Cardiac fibroblast (primary cell): ENCODE measurements at regions not wholly inside any gene's neighbourhood (a gene's known extent, or its start where the extent isn't known, plus 50 kb on each side); places are given as distances from the start of the nearest gene placed in this dataset.

ENCODE experiments used
- DNase-seq, 2 donors: peaks; one replicate each; pipeline versions ENCODE4 v3.0.0 to v3.0.0-alpha.2; 2010; ENCODE audit warnings: low read depth in 2 of 2
- H3K4me3 ChIP-seq, 2 donors: replicated peaks in 1 of 2; 1 replicate in 1 of 2; 2 replicates in 1 of 2; pipeline ENCODE4 v1.5.1; 2011; ENCODE audit warnings: low read depth in 2 of 2, low read length in 2 of 2, mild to moderate bottlenecking in 2 of 2, moderate library complexity in 1 of 2
- TF ChIP-seq, protein P1 (sequence below): IDR thresholded peaks from one replicate; pipeline ENCODE4 v1.5.1; 2011; ENCODE audit warnings: low read depth, mild to moderate bottlenecking, low read length, inconsistent platforms

DNA sequence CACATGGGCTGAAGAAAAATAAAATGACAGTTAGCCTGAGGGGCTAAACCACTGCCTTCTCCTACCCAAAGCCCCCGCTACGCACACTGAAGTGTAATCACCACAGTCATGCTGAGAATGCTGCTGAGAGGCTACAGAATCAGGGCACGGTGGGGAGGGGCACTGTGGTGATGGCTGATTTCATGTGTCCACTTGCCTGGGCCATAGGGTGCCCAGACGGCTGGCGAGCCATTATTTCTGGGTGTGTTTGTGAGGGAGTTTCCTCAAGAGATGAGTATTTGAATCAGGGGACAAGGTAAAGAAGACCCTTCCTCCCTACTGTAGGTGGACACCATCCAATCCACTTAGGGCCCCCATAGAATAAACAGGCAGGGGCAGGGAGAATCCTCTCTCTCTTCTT lies 1313.2 kb downstream of the TBC1D22A start:
- no peak for DNase-seq
- no peak overlapping the region for H3K4me3 ChIP-seq
- TF ChIP-seq, protein P1, sequence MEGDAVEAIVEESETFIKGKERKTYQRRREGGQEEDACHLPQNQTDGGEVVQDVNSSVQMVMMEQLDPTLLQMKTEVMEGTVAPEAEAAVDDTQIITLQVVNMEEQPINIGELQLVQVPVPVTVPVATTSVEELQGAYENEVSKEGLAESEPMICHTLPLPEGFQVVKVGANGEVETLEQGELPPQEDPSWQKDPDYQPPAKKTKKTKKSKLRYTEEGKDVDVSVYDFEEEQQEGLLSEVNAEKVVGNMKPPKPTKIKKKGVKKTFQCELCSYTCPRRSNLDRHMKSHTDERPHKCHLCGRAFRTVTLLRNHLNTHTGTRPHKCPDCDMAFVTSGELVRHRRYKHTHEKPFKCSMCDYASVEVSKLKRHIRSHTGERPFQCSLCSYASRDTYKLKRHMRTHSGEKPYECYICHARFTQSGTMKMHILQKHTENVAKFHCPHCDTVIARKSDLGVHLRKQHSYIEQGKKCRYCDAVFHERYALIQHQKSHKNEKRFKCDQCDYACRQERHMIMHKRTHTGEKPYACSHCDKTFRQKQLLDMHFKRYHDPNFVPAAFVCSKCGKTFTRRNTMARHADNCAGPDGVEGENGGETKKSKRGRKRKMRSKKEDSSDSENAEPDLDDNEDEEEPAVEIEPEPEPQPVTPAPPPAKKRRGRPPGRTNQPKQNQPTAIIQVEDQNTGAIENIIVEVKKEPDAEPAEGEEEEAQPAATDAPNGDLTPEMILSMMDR, result no peak

DNA sequence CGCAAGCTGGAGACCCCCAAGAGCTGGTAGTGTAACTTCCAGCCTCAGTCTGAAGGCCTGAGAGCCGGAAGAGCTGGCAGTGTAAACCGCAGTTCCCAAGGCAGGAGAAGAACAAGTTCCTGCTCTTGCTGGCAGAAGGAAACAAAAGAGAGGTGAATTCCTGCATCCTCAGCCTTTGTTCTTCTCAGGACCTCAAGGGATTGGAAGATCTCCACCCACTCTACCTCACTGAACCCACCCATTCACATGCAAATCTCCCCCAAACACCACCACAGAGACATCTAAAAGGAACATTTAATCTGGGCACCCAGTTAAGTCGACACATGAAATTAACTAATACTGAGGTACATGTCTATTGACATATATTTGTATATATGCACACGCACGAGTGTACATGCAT lies 1310.3 kb downstream of the TBC1D22A start:
- H3K4me3 ChIP-seq, result no peak overlapping the region
- TF ChIP-seq, protein P1, result no peak
- DNase-seq, result no peak

DNA sequence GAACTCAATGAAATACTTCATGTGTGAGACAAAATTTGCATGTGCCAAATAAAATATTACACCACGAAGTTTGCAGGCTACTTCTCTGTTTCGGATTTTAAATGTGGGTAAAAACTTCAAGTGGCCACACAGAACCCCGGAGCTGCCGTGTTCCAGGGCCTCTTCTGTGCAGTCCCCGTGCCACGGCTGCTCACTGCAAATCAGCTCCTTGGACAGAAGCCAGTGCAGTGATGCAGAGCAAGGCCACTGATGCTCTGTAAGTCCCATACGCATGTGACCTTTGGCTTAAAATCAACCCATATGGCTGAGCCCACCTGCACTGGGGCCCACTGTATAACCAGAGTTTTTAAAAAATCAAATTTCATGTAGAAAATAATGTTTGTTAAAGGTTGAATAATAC lies 1309.4 kb downstream of the TBC1D22A start:
- TF ChIP-seq, protein P1, result no peak
- DNase-seq, result no peak
- no peak overlapping the region for H3K4me3 ChIP-seq

DNA sequence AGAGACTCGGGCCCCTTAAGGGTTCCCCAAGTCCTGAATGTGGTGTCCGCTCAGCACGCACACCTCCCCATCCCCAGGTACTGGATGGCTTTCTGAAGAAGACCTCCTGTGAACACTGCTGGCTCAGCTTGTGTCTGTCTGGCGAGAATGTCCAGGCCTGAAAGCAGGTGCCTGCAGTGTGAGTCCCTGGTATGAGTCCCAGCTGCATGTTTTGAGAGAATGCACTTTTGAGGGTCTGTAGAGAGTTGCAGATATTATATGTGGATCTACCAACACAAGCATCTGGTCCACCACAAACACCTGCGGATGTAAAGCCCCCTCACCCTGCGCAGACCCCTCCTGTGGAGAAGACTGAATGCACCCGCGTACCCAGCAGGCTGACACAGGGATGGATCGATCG lies 1308.9 kb downstream of the TBC1D22A start:
- DNase-seq, result no peak
- H3K4me3 ChIP-seq, result no peak overlapping the region
- TF ChIP-seq, protein P1, result no peak

DNA sequence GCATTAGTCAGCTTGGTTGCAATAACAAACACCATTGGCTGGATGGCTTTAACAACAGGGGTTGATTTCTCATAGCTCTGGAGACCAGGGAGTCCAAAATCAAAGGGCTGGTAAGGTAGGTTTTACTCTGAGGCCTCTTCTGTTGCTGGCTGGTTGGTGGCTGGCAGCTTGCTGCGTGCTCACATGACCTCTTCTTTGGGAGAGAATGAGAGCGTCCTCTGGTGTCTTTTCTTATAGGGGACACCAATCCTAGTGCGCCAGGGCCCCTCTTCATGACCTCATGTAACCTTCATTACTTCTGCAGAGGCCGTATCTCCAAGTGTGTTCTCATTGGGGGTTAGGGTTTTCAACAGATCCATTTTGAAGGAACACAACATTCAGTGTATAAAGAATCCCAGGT lies 1308.3 kb downstream of the TBC1D22A start:
- no peak overlapping the region for H3K4me3 ChIP-seq
- DNase-seq, result no peak
- TF ChIP-seq, protein P1, result no peak

DNA sequence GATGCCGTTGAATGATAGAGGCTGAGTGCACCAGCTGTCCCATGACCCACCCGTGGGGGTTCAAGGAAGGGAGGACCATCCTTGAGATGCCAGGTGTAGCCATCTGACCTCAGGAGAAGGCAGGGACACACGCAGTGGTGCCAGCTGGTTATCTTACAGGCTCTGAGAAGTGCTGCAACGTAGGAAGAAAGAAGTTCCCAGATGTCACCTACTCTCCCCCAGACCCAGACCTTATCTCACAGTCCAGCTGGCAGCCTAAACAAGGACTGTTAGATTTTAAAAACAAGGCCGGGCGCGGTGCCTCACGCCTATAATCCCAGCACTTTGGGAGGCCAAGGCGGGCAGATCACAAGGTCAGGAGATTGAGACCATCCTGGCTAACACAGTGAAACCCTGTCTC lies 1307.6 kb downstream of the TBC1D22A start:
- DNase-seq, result no peak
- TF ChIP-seq, protein P1, result no peak
- no peak overlapping the region for H3K4me3 ChIP-seq

DNA sequence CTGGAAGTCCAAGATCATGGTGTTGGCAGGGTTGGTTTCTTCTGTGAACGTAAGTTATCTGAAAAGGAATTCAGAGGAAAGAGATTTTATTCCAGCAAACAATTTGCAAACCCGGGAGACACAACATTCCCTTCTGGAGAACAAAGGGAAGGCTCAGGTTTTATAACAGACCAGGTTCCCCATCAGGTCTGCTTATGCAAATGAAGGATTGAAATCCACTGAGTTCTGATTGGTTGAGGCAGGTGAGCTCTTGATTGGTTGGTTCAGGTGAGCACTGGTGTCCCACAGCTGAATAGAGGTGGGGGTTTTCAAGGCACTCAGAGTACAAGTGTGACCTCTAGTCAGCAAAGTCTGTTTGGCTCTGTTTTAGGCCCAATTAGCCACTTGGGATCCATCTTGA lies 1306.8 kb downstream of the TBC1D22A start:
- H3K4me3 ChIP-seq, result no peak overlapping the region
- no peak for DNase-seq
- TF ChIP-seq, protein P1, result no peak
